Esophagus (tissue), 2 donors: ENCODE measurements at regions not wholly inside any gene's neighbourhood (a gene's known extent, or its start where the extent isn't known, plus 50 kb on each side); places are given as distances from the start of the nearest gene placed in this dataset.
A peak's percentile ranks its signal among the peaks of the same experiment; 100 is the strongest.

ENCODE experiments used
- H3K27ac ChIP-seq, 2 donors: one replicate each; pipeline ENCODE4 v1.5.1; 2013; ENCODE audit warnings: low read depth in 2 of 2, mild to moderate bottlenecking in 2 of 2, inconsistent platforms in 1 of 2, low read length in 1 of 2, moderate library complexity in 1 of 2
- H3K27me3 ChIP-seq, 2 donors: one replicate each; pipeline ENCODE4 v1.6.1; 2013; ENCODE audit warnings: low read length in 2 of 2, control low read depth in 1 of 2, mild to moderate bottlenecking in 1 of 2; ENCODE audit not compliant: insufficient read depth in 2 of 2, control insufficient read depth in 1 of 2
- H3K36me3 ChIP-seq, 2 donors: one replicate each; pipeline ENCODE4 v1.6.1; 2013; ENCODE audit warnings: low read length in 1 of 2; ENCODE audit not compliant: control insufficient read depth in 2 of 2, insufficient read depth in 2 of 2
- H3K4me1 ChIP-seq, 2 donors: one replicate each; pipeline ENCODE4 v1.6.1; 2013; ENCODE audit warnings: low read length in 1 of 2; ENCODE audit not compliant: control insufficient read depth in 2 of 2, insufficient read depth in 2 of 2
- H3K4me3 ChIP-seq, 2 donors: one replicate each; pipeline ENCODE4 v1.5.1; 2013; ENCODE audit warnings: low read length in 2 of 2, mild to moderate bottlenecking in 2 of 2, low read depth in 1 of 2, moderate library complexity in 1 of 2
- H3K9me3 ChIP-seq, 2 donors: one replicate each; pipeline ENCODE4 v1.6.1; 2013; ENCODE audit warnings: mild to moderate bottlenecking in 2 of 2, low read depth in 1 of 2, low read length in 1 of 2, moderate library complexity in 1 of 2; ENCODE audit not compliant: control insufficient read depth in 2 of 2, insufficient read depth in 1 of 2
- WGBS, 2 donors: extraction: QIAGEN DNeasy Blood & Tissue Kit; methylation state at CpG; one replicate each; pipeline ENCODE4 v1.1.7; 2013; 5-methylcytosine and 5-hydroxymethylcytosine counted together
- donor health status: healthy with polysubstance abuse.
- donor health status: Bipolar disorder and iron deficiency.

DNA sequence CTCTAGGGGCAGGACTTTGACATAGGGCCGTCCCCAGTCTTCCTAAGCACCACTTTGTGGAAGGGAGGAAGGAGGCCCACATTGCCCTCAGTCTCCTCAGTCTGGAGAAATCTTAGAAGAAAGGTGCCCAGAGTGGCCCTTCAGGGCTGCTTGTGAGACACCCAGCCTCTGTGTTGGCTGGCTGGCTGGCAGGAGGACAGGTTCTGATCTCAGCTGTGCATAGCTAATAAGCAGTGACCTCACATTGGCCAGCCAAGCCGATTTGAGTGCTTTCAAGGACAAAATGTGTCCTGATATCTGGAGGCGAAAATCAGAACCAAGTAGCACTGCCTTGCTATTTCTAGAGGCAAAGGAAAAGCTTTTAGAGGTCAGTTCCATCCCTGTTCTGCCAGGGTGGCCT lies 211.5 kb downstream of the BCOR start:
- H3K27ac ChIP-seq: no peak overlapping the region
- H3K27me3 ChIP-seq: no peaks in the 10 kb centered on the region
- 62 to 84% methylated on average over 3 of the region's 3 CpGs for WGBS, 2 donors
- H3K36me3 ChIP-seq: no peaks in the 10 kb centered on the region
- no peaks in the 10 kb centered on the region for H3K9me3 ChIP-seq
- no peak overlapping the region for H3K4me3 ChIP-seq
- no peaks in the 10 kb centered on the region for H3K4me1 ChIP-seq

DNA sequence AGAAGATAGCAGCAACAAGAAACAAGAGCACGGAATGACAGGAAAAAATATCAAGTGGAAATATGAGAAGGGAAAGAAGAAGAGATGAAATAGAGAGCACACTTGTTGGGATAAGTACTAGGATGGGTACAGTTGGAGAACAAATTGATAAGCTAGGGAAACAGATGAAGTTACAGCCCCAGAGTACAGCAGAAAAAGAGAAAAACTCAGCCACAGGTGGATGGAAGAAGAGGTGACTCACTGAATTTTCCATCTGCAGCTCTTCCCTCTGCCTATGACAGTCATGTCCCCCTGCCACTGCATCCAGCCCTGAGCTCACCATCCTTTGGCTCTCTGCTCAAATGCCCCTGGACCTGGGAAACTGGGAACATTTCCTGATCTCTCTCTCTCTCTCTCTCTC lies 209.0 kb downstream of the BCOR start:
- no peaks in the 10 kb centered on the region for H3K4me1 ChIP-seq
- no peaks in the 10 kb centered on the region for H3K27me3 ChIP-seq
- 96% methylated on average over 1 of the region's 1 CpG for WGBS, 2 donors
- H3K9me3 ChIP-seq: no peaks in the 10 kb centered on the region
- H3K36me3 ChIP-seq: no peaks in the 10 kb centered on the region
- no peak overlapping the region for H3K27ac ChIP-seq
- H3K4me3 ChIP-seq: no peak overlapping the region

DNA sequence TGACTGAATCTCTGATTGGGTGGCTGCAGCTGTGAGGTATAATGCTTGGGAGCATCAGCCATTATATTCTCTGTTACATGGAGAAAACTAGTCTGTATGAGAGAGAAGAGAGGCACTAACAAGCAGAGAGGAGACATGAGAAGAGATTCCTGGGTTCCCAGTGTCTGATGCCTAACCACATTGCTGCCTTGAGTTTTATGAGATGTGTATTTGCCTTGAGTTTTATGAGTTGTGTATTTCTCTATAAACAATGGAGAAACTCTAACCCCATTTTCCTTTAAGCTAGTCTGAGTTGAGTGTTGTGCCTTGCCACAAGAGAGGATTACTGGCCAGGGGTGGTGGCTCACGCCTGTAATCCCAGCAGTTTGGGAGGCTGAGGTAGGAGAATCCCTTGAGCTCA lies 208.1 kb downstream of the BCOR start:
- WGBS, 2 donors: 63 to 97% methylated on average over 1 of the region's 1 CpG

DNA sequence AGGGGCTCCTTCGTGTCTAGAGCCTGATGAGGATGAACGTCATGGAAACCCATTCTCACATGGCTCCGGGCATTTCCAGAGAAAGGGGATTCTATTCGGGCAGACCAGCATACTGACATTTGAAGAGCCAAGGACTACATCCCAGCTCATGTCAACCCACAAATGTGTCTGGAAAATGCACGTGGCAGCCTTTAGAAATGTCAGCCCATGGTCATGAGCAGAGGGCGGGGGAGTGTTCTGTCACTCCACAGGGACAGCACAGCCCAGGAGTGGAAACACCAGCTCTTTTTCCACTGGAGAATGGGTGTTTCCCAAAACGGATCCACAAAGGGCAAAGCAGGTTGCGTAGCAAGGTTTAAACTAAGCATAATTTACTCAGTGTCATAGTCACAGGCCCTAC lies 207.0 kb downstream of the BCOR start:
- Histone ChIP-seq H3K4me1 (peaks cover 0 to 5% of the 10 kb centered on the region in 2 donors), H3K27me3 (no peaks in the 10 kb centered on the region)
- 79 to 84% methylated on average over 8 of the region's 8 CpGs for WGBS, 2 donors

More for the DNA sequence above, 208.1 kb downstream of the BCOR start:
- Histone ChIP-seq H3K4me3 (no peak overlapping the region), H3K27me3 (no peaks in the 10 kb centered on the region), H3K27ac (no peak overlapping the region), H3K4me1 (peaks cover 0 to 2% of the 10 kb centered on the region in 2 donors), H3K36me3 (no peaks in the 10 kb centered on the region), H3K9me3 (no peaks in the 10 kb centered on the region)

DNA sequence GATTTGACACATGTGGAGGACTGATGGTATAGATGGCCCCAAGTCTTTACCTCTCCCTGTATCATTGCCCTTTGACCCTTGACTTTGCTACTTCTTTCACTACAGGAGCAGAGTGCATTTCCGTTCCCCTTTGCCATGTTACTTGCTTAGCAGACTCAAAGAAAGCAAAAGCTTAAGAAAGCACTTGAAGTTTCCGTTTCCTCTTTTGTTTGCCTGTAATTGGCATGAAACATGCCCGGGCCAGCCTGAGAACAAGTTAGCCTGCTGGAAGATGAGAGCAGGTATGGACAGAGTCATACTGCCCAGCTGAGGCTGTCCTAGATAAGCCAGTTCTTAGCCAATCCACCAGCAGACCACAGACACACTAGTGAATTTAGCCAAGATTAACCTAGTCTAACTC lies 206.0 kb downstream of the BCOR start:
- Histone ChIP-seq H3K27ac (peak overlapping the region in 1 of 2 donors; percentile 70), H3K27me3 (no peaks in the 10 kb centered on the region), H3K4me3 (no peak overlapping the region), H3K36me3 (no peaks in the 10 kb centered on the region), H3K4me1 (peaks cover 0 to 6% of the 10 kb centered on the region in 2 donors), H3K9me3 (no peaks in the 10 kb centered on the region)
- 42 to 57% methylated on average over 3 of the region's 3 CpGs for WGBS, 2 donors

More for the DNA sequence above, 207.0 kb downstream of the BCOR start:
- Histone ChIP-seq H3K4me3 (no peak overlapping the region), H3K36me3 (no peaks in the 10 kb centered on the region), H3K27ac (no peak overlapping the region), H3K9me3 (no peaks in the 10 kb centered on the region)

DNA sequence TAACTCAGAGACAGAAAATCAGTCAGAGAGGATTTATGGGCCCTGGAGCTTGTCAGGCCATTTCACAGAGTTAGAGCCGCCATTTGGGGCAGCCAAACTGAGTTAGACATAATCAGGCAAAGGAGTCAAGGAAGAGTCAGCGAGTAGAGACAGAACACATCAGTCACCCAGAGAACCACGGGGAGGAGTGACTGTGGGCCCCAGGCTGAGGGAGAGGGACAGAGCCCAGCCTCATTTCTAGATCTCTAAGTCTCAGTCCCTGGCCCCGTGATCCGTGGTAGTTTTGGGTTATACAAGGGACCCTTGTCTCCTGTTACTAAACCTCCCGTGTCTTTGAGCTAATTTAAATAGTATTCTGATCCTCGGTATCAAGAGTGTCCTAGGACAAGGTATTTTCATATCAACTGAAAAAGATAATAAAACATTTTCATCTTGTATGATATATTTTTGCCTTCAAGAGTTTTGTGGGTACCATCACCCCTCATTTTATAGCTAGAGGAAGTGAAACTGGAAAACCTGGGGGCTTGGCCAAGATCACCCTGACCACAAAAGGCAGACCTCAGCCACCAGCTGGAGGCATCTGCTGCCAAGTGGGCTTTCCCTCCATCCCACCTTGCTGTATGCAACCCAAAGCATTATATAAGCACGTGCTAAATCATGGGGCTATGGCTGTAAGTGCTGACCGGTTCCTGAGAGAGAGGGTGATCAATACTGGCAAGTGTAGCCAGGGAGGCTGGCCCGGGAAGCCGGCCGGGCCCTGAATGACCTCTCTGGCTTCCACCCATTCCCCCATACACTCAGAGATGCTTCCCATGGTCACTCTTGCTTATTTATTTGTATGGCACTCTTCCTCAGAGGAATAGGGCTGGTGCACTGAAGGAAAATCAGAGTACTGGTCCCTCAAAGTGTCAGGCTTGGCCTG lies 204.1 kb downstream of the BCOR start:
- Histone ChIP-seq H3K27ac (peak overlapping the region in 1 of 2 donors; percentile 57), H3K36me3 (no peaks in the 10 kb centered on the region), H3K4me1 (peaks cover 3 to 9% of the 10 kb centered on the region in 2 donors), H3K4me3 (no peak overlapping the region), H3K27me3 (no peaks in the 10 kb centered on the region), H3K9me3 (no peaks in the 10 kb centered on the region)
- 77 to 78% methylated on average over 12 of the region's 12 CpGs for WGBS, 2 donors

DNA sequence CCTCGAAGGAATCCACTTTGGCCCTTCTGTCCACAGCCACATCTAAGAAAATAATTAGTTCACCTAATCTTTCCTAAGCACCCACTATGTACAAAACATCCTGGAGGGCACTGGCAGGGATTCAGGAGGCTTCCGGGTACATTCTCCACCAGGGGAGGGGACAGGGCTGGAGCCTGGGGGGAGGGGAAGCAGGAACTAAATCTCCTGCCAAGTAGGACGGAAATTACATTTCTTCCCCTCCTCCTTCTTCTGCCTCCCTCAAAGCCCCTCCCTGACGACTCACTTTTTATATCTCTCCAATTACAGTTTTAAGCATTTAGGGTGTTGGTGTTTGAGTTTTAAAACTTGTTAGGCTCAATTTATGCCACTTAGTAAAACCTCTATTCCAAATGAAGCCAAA lies 203.1 kb downstream of the BCOR start:
- Histone ChIP-seq H3K27me3 (no peaks in the 10 kb centered on the region), H3K9me3 (no peaks in the 10 kb centered on the region), H3K4me3 (no peak overlapping the region), H3K27ac (peak overlapping the region; percentile 16 to 72), H3K4me1 (peaks cover 3 to 9% of the 10 kb centered on the region in 2 donors), H3K36me3 (no peaks in the 10 kb centered on the region)
- 32 to 65% methylated on average over 4 of the region's 4 CpGs for WGBS, 2 donors

DNA sequence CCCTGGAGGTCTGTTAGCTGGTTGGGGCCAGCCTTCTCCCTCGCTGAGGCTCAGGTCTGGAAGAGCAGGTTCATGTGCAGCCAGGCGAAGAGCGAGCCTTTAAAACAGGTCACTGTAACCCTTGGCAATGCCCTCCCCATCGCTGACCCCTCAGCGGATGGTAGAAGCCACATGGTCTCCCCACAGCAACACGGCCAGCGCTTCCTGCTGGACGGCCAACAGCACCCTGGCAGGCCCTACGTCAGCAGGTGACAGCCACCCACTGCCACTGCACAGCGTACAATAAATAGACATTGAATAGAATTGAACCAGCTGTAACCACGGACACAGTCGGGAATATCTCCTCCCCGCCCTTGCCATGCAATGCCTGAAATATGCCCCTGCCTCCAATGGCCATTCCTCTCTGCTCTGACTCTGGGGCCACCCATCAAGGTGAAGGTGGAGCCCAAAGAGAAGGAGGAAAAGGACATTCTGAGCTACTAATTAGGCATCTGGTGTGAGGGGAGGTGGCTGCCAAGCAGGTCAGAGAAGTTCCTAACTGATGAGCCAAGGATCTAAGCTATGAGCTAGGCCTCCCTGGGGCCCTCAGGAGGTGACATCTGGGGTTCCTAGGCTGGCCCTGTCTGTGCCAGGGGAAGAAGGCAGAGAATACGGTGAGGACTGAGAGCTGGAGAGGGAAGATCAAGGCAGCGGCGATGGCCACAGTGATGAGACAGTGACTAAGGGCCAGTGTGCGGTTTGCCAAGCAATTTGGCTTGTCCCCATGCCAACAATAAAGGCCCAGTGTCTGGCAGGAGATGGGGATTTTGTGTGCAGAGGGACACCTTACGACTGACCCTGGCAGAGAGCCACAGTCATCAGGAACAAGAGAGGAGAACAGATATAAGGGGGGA lies 202.3 kb downstream of the BCOR start:
- Histone ChIP-seq H3K9me3 (no peaks in the 10 kb centered on the region), H3K27me3 (no peaks in the 10 kb centered on the region), H3K36me3 (no peaks in the 10 kb centered on the region), H3K4me1 (peaks cover 3 to 9% of the 10 kb centered on the region in 2 donors), H3K27ac (peak overlapping the region; percentile 70 to 72), H3K4me3 (no peak overlapping the region)
- WGBS, 2 donors: 69 to 74% methylated on average over 18 of the region's 18 CpGs

DNA sequence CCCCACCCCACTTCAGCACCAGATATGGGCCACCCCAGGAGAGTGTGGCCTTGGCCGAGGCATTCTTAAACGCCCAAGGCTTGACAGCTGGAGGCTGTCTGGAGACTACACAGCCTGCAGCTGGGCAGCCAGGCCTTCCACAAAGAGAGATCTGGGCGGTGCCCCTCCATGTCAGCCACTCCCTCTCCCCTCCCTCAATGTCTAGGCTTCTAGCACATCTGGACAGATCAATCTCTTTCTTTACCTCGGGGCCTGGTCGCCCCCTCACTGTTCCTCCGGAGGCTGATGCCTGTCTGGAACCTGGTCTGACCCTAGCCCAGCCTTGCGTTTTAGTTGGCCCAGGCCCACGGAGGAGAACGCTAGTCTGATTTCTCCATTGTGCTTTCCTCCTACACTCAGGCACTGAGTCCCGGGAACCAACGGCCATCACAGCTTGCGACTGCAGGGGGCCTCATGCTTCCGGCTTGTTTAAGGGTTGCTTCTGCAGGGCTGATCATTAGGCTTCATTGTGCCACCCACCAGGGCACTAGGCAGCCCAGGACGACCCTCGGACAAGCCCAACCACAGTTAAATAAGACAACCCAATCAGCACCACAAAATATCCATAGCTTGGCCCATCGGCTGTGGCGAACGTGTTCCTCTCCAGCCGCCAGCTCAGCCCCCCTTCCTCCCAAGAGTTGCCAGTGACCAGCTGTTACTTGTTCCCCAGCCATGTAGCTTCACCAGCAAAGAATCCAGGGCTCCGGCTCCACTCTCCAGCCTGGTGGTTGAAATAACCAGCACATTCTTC lies 200.6 kb downstream of the BCOR start:
- Histone ChIP-seq H3K4me3 (no peak overlapping the region), H3K36me3 (no peaks in the 10 kb centered on the region), H3K4me1 (peaks cover 3 to 9% of the 10 kb centered on the region in 2 donors), H3K9me3 (no peaks in the 10 kb centered on the region), H3K27me3 (no peaks in the 10 kb centered on the region), H3K27ac (peak overlapping the region; percentile 76 to 82)
- 29 to 48% methylated on average over 20 of the region's 20 CpGs for WGBS, 2 donors
